ENCODE measurements at regions not wholly inside any gene's neighbourhood (a gene's known extent, or its start where the extent isn't known, plus 50 kb on each side); places are given as distances from the start of the nearest gene placed in this dataset.

DNA sequence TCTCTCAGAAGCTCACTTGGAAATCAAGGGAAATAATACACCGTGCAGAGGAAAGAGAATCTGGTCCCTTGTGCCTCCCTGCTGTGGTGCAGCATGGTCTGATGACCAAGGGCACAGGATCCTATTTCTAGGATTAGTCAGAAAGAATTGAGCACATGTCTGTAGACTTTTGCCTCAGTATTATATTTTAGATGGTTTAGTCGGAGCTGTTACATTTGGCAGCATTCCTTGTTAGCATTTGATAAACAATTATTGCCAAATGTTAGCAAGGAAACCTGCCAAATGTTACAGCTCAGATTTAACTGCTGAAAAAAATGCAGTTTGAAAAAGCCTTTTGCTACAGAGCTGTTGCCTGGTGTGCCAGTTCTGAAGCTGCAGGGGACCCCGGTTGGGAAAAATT lies 183.5 kb upstream of the DPYD start:
- H3K4me1 ChIP-seq = no peaks in the 10 kb centered on the region
- TF ChIP-seq, protein P1, sequence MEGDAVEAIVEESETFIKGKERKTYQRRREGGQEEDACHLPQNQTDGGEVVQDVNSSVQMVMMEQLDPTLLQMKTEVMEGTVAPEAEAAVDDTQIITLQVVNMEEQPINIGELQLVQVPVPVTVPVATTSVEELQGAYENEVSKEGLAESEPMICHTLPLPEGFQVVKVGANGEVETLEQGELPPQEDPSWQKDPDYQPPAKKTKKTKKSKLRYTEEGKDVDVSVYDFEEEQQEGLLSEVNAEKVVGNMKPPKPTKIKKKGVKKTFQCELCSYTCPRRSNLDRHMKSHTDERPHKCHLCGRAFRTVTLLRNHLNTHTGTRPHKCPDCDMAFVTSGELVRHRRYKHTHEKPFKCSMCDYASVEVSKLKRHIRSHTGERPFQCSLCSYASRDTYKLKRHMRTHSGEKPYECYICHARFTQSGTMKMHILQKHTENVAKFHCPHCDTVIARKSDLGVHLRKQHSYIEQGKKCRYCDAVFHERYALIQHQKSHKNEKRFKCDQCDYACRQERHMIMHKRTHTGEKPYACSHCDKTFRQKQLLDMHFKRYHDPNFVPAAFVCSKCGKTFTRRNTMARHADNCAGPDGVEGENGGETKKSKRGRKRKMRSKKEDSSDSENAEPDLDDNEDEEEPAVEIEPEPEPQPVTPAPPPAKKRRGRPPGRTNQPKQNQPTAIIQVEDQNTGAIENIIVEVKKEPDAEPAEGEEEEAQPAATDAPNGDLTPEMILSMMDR (IDR thresholded peaks at IDR 0.05) = no peak
- TF ChIP-seq EP300 (IDR thresholded peaks at IDR 0.05) = no peak
- H3K27me3 ChIP-seq = no peaks in the 10 kb centered on the region
- H3K4me3 ChIP-seq = no peak overlapping the region
- no peak for DNase-seq
- H3K36me3 ChIP-seq = no peaks in the 10 kb centered on the region
- no peak overlapping the region for H3K27ac ChIP-seq
- H3K9me3 ChIP-seq = peaks cover 0 to 10% (median 0%) of the 10 kb centered on the region in 4 donors
- WGBS, 2 donors = 58 to 70% methylated on average over 3 of the region's 3 CpGs
- intact Hi-C loops (cut with DNase I) = no loop called here

DNA sequence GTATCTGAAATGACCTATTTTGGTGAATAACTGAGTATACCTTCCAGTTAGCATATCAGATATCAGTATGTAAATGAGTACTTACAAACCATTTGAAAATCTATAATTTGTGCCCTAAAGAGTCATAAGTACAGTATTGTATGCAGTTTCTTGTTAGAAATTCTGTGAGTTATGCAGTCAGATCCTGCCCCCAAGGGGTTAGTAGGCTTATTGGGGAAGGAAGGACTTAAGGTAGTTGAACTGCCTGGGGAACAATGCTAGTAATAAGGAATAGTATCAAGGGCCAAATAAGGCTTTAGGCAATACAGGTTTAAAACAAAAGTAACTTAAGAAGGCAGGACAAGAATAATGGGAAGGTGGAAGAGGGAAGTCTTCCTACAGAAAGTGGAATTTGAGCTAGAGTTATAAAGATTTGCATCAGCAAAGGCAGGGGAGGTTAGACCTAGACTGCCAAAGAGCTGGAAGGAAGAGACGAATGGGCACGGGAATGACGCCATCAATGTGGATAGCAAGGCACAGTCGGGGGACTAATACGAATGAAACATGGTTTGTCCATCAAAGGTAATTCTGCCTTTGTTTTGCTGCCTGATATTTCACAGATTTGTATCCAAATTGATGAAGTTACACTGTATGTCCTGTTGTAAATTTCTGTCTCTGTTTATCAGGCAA lies 182.9 kb upstream of the DPYD start:
- 58 to 70% methylated on average over 5 of the region's 5 CpGs for WGBS, 2 donors
- no peak overlapping the region for H3K4me3 ChIP-seq
- no peak overlapping the region for H3K27ac ChIP-seq
- no peaks in the 10 kb centered on the region for H3K27me3 ChIP-seq
- no peak for TF ChIP-seq EP300 (IDR thresholded peaks at IDR 0.05)
- TF ChIP-seq, protein P1 (IDR thresholded peaks at IDR 0.05) = no peak
- TF ChIP-seq POLR2AphosphoS5 (IDR thresholded peaks at IDR 0.05) = no peak
- no peak for TF ChIP-seq POLR2A (IDR thresholded peaks at IDR 0.05)
- intact Hi-C loops (cut with DNase I) = no loop called here
- peaks cover 0 to 10% (median 0%) of the 10 kb centered on the region in 4 donors for H3K9me3 ChIP-seq
- no peaks in the 10 kb centered on the region for H3K4me1 ChIP-seq
- no peaks in the 10 kb centered on the region for H3K36me3 ChIP-seq
- no peak for DNase-seq

DNA sequence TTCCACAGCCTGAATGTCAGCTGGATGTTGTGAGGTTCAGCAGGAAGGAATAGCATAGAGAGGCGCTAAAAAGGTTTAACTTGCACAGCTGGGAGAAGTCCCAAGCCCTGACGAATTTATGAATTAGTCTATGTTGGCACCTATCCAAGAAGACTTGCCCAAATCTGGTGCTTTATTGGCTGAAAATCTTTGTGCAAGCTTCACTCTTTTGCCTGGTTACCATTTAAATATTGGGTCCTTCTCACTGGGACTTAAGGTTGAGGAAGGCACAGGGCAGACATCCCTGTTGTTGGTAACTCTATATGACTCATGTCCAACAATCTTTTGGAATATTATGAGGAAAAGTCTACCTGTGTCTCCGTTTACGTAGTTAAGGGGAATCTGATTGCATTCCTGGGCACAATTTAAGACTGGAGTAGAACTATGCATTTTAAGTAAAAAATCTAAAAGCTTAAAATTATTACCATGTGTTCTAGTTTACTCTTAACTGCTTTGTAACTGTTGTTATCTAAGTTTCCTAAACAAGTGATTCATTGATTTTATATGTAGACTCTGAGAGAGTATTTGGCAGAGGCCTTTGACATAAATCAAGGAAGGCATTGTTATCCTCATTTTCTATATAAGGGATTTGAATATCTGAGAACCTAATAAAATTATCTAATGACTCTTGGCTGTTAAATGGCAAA lies 181.7 kb upstream of the DPYD start:
- H3K9me3 ChIP-seq = peaks cover 0 to 10% (median 0%) of the 10 kb centered on the region in 4 donors
- 69 to 77% methylated on average over 4 of the region's 4 CpGs for WGBS, 2 donors
- intact Hi-C loops (cut with DNase I) = no loop called here
- no peaks in the 10 kb centered on the region for H3K4me1 ChIP-seq
- H3K27me3 ChIP-seq = no peaks in the 10 kb centered on the region
- H3K36me3 ChIP-seq = no peaks in the 10 kb centered on the region
- no peak for DNase-seq
- no peak overlapping the region for H3K4me3 ChIP-seq
- no peak overlapping the region for H3K27ac ChIP-seq
- TF ChIP-seq POLR2A (IDR thresholded peaks at IDR 0.05) (no peak), EP300 (IDR thresholded peaks at IDR 0.05) (no peak), POLR2AphosphoS5 (IDR thresholded peaks at IDR 0.05) (no peak)
- TF ChIP-seq, protein P1 (IDR thresholded peaks at IDR 0.05) = no peak

DNA sequence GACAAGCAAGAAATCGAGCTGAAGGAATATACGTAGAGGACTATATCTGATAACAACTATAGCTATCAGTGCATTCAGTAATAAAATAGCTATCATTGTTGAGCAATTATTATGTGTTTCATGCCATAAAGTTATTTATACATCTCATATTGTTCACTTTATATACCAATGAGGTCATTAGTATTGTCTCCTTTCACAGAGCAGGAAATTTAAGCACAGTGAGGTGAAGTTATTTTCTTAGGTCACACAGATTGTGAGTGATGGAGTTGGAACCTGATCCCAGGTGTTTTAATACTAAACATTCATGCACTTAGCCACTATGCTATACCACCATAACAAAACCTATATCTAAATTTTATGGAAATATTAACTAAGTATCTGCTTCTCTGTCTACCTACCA lies 180.5 kb upstream of the DPYD start:
- no peaks in the 10 kb centered on the region for H3K27me3 ChIP-seq
- no peak for DNase-seq
- no peaks in the 10 kb centered on the region for H3K36me3 ChIP-seq
- 70 to 86% methylated on average over 2 of the region's 2 CpGs for WGBS, 2 donors
- H3K9me3 ChIP-seq = peaks cover 0 to under 1% (median 0%) of the 10 kb centered on the region in 4 donors
- H3K4me1 ChIP-seq = no peaks in the 10 kb centered on the region
- no peak overlapping the region for H3K27ac ChIP-seq
- TF ChIP-seq POLR2AphosphoS5 (IDR thresholded peaks at IDR 0.05) (no peak), EP300 (IDR thresholded peaks at IDR 0.05) (no peak)
- H3K4me3 ChIP-seq = no peak overlapping the region
- intact Hi-C loops (cut with DNase I) = no loop called here

- 62 to 69% methylated on average over 3 of the region's 3 CpGs for WGBS, 2 donors
- H3K9me3 ChIP-seq = no peaks in the 10 kb centered on the region
- DNase-seq = no peak
- no peaks in the 10 kb centered on the region for H3K4me1 ChIP-seq
- no peak for TF ChIP-seq POLR2A (IDR thresholded peaks at IDR 0.05)
- H3K27me3 ChIP-seq = no peaks in the 10 kb centered on the region
- H3K27ac ChIP-seq = no peak overlapping the region
- H3K4me3 ChIP-seq = no peak overlapping the region
- intact Hi-C loops (cut with DNase I) = no loop called here
- H3K36me3 ChIP-seq = no peaks in the 10 kb centered on the region
These were observed 178.7 kb upstream of the DPYD start for GRCh38 chr1:98099501-98099900.
